ENCODE measurements at regions not wholly inside any gene's neighbourhood (a gene's known extent, or its start where the extent isn't known, plus 50 kb on each side); places are given as distances from the start of the nearest gene placed in this dataset.

DNA sequence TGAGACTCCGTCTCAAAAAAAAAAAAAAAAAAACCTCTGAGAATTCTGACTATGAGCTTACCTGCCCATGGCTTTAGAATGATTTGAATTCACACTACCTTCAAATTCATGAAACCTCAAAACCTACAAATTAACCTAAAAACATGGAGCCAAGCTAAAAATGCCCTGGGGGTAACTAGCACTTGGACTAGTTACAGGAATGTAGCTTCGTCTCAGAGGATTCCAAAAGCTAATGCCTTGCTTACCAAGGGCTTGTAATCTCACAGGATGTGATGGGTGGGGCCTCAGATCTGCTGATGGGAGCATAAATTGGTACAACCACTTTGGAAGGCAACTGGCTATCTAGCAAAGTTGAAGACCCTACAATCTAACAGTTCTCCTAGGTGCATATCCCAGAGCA lies 79.4 kb upstream of the SPRY1 start:
- DNase-seq (ENCODE audit: low read depth in 2 of 2), result no peak

DNA sequence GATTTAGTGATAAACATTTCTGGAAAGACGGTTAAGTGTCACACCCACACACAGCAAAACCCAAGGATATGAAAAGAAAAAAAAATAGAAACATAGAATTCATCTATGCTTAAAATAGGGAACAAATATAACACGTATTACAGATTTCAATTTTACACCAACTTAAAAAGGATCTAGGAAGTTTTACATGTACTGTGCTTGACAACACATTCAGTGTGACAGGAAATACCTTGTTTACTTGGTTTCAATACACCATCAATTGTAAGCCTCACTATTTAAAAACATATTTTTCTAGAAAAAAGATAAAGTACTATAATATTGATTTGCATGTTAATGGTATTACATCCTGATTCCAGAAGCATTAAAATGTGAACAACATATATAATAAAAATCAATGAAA lies 77.0 kb upstream of the SPRY1 start:
- DNase-seq (ENCODE audit: low read depth in 2 of 2), result no peak

DNA sequence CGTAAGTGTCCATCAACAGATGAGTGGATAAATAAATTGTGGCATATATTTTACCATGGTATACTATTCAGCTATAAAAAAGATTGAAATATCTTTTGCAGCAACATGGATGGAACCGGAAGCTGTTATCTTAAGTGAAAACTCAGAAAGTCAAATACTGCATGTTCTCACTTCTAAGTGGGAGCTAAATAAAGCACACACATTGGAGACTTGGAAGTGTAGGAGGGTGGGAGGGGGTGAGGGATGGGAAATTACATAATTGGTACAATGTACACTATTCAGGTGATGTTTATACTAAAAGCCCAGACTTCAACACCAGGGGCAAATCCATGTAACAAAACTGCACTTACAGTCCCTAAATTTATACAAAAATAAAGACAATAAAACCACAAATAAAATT lies 72.6 kb upstream of the SPRY1 start:
- DNase-seq (ENCODE audit: low read depth in 2 of 2), result no peak

DNA sequence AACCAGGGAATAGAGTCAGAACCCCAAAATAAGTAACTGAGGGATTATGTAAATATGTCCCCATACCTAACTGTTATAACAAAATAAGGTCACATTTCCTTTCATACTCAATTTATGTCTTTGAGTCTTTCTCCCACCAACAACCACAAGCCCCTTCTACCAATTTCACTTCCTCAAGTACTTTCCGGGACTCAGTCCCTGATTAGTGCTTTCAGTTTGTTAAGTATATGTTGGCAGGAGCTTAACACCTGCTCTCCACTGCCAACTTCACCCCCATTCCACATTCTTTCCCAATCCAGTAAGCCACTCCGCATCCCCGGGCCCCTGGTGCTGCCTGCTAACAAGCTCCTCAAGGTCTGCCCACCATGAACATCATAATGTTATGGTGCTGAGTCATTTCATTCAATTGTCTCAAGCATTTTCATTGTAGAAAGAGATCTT lies 71.3 kb upstream of the SPRY1 start:
- DNase-seq (ENCODE audit: low read depth in 2 of 2), result no peak

DNA sequence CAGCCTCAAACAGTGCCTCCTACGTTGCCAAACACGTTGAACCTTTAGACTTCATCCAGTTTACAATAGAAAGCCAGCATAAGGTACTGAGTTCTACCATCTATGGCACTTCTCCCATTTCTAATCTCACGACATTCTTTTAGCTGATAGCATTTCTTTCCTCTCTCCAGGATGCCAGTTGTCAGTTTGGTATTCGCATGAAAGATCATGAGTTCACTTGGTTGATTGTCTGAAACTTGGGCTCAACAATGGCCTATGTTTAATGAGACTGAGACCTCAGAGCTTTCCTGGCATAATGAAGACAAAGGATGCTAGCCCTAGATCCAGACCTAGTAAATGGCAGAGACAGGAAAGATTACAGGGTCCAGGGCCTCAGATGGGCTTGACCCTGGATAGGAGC lies 69.2 kb upstream of the SPRY1 start:
- DNase-seq (ENCODE audit: low read depth in 2 of 2), result peak in 1 of 2 donors; percentile 24

DNA sequence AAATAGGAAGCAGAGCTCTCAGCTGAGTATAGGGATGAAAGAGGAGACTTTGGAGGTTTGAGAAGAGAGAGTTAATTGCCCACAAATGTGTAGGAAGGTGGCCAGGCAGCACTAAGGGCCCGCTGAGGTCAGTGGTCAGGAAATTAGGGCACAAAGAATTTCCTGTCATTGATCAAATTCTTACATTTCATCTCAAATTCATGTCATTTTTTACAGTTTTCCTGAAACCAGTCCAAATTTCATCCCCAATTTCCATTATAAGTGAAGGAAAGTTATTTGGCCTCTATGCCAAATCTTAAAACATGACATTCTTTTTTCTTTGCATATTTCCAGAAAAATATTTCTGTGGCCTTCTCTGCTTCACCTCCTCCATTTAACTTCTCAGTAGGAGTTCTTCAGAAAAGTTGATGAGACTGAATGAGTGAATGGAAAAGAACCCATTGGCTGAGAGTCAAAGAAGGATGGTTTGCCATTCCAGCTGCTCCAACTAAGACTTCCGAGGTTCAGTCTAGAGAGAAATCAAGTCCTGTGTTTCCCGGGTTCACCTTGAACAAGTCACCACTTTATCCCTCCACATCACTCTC lies 68.7 kb upstream of the SPRY1 start:
- no peak for DNase-seq (ENCODE audit: low read depth in 2 of 2)

DNA sequence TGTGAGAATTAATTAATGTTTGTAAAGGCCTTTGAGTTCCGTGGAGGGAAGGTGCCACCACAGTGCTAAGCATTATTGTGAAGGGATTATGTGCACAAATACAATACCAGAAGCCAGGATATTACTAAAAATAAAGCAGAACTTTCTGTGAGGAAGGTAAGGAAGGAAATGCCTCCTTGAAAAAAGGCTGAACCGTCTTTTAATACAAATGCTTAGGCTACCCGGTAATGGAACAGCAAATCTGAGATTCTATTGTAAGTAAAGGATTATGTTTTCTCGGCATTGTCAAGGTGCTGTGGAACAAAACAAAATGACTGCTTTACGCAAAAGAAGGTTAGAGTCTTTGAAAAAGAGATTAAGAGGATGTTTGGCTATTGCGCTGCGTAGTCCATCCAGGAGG lies 57.9 kb upstream of the SPRY1 start:
- peak in 1 of 2 donors; percentile 40 for DNase-seq (ENCODE audit: low read depth in 2 of 2)

DNA sequence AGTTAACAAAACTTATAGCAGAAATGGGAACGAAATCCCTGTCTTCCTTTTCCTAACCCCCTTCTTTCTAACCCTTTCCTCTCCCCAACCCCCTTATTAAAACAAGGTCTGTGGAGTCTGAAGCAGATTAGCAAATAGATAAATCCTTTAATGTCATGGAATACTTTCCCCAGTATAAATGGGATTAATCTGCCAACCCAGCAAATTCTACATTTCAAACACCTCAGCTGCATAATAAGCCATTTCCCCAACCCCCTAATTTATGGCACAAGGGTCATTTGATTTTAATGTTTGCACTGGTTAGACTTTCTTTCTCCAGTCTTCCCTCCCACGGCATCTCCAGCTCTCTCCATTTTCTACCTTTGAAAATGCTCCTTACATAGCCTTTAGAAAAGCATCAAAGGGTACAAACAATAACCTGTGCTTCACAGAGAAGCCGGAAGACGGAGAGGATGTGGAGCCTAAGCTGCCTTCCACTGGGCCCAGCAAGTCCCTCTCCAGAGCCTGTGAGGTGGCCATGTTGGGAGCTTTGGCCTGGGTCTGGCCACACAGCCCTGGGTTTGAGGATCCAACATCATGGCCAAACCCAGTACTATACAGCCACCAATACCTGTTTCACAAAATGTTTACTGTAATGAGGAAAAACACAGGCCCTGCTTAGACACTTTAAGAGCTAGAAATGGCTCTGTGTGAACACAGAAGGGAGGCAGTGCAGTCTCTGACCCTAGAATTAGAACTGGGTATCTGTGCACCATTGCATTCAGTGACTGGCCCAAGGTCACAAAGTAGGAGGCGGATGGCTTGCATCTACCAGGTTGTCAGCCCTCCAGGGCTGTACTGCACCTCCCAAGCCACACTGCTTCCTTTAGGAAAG lies 56.9 kb upstream of the SPRY1 start:
- DNase-seq (ENCODE audit: low read depth in 2 of 2), result no peak

DNA sequence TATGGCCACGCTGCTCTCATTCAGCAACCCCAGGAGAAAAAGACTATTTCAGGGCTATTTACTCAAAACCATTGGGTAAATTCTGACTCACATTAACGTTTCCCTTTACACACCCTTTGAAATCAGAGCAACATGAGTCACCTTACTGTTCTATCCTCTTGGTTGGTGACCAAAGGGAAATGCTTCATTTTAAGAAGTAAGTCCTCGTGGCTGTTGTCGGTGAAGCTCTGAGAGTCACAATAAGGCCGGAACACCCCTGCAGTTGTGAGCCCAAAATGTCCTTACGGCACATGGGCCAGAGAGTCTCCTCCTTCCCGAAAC lies 56.3 kb upstream of the SPRY1 start:
- peak; percentile 60 to 95 for DNase-seq (ENCODE audit: low read depth in 2 of 2)

DNA sequence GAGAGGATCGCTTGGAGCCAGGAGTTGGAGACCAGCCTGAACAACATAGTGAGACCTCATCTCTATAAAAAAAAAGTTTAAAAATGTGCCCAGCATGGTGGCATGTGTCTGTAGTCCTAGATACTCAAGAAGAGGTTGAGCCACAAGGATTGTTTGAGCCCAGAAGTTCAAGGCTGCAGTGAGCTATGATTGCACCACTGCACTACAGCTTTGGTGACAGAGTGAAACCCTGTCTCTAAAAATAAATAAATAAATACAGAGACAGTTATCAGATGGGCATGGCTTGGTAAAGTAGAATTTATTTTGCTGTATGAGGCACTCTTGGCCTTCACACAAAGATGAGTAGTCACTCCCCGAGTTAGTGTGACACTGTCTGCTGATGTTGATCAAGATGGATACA lies 54.1 kb upstream of the SPRY1 start:
- no peak for DNase-seq (ENCODE audit: low read depth in 2 of 2)

DNA sequence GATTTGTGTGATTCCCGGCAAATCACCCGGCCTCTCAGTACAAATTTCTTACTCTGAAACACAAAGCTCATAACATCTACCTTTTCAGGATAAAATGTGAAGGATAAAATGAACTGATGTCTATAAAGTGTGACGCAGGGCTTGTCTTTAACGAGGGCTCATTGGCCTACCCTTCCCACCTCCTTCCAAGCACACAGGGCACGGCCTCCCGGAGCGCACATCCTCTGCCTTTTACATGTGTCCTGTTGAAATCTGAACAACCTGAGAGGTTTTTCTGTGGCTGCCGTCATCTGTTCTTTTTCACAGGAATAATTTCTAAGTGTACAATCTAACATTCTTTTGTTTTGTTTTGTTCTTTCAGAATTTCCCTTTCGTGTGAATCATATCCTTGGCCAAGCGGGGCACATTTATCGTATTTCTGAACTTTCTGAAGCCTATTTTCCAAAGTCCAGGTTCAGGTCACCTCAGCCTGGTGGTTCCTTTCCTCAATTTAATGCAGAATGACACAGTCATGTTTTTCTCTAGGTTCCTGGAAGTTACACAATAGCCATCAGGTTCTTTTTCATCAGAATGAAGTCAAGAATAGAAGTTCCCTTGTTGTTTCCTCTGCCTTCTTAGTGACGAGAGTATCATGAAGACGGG lies 53.1 kb upstream of the SPRY1 start:
- DNase-seq (ENCODE audit: low read depth in 2 of 2), result peak in 1 of 2 donors; percentile 95

DNA sequence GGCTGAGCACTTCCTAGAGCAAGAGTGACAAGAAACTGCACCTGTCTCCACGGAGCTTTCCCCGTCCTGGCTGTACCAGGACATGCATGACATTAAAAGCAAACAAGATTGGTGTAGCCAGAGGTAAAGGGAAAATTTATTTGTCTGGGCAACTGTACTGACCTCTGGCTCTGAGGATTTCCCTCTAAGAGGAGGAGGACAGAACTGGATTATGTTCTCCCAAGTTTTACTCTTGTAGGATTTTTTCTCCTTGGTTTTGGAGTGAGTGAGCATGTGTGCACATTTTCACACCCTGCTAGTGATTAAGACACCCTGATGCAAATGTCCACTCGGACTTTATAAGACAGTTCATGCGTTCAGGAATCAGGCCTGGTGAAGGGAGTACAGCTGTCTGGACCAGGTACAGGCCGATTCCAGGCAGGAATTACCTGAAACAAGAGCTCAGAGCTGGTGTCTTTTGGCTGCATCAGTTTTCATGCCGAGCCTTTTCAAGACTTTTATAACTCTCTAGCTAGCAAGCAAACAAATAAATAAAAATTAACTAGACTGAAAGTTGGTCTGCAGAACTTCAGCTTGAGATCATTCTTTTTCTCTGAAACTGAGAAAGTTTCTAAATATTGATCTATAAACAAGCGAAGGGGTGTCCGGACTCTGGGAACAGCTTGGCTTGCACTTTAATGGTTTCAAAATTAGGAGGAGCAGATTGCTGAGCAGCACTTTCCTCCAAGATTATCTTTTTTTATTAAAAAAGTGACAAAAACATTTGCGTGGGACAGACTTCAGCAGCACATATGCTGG lies 51.3 kb upstream of the SPRY1 start:
- no peak for DNase-seq (ENCODE audit: low read depth in 2 of 2)

DNA sequence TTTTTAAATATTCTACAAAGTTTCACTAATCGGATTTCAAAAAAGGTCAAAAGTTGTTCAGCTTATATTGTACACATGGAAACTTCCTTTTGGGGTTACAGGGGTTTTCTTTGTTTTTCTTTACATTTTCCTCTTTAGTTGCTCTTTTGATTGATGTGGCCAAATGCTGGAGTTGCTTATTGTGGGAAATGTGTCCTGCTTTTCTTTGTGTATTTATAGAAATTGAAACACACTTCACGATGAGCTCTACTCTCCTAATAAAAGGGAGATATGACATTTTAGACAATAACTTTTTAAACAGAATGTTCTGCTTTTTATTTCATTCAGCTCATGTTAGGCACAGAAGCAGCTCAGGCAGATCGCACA lies 50.7 kb upstream of the SPRY1 start:
- no peak for DNase-seq (ENCODE audit: low read depth in 2 of 2)

DNA sequence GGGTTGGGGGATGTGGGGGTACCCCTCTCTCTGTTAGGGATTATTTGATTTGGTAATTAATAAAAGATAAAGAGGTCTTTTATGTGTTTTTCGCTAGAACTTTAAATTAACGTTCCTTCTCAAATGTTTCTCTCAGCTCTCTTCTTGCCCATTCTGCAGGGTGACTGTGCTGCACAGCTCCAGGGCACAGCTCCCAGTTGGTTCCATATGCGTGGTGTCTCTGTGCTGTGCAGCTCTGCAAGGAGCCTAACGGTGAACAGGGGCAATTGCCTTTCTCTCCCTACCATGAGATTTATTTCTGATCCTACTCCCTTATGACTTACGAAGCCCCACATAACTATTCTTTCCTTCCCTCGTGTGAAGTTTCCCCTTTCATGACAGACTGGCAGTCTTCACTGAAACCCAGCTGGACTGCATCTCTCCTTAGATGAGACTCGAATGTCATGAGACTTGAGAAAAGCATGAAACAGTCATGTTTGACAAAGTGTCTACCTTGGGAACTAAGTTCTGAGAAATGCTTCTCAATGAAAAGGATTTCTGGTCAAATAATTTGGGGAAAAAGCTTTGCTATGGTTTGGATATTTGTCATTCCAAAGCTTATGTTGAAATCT lies 50.2 kb upstream of the SPRY1 start:
- DNase-seq (ENCODE audit: low read depth in 2 of 2), result no peak
